A549 (cell line): ENCODE measurements at regions not wholly inside any gene's neighbourhood (a gene's known extent, or its start where the extent isn't known, plus 50 kb on each side); places are given as distances from the start of the nearest gene placed in this dataset.

Source experiments
- ATAC-seq, 2 experiments: fragments of 200-7000 bp in 1 of 2; fragments of >200 bp in 1 of 2; cut with Nextera tagmentation in 1 of 2; cut with Tn5 transposase in 1 of 2; 3 replicates each; pipeline versions ENCODE4 v1.8.0 to v1.9.1; 2018 to 2020; ENCODE audit warnings: mild to moderate bottlenecking in 1 of 2, moderate library complexity in 1 of 2
- CTCF ChIA-PET: fragments of 300-600 bp; sonication (Branson Sonifier 250); formaldehyde crosslinking; extraction: SDS; loops from one replicate; lab custom pipeline; 2021; ENCODE audit warnings: antibody characterized with exemption, inconsistent platforms; lab: Yijun Ruan, JAX
- POLR2A ChIA-PET: fragments of 350-600 bp; formaldehyde crosslinking; extraction: SDS; loops from one replicate; lab custom pipeline; 2021; ENCODE audit warnings: antibody characterized with exemption, inconsistent platforms; lab: Yijun Ruan, JAX
- DNase-seq, 2 experiments: peaks; one replicate each; pipeline versions ENCODE4 v3.0.0 to v3.0.0-alpha.2; 2011 to 2016; ENCODE audit warnings: low read depth in 1 of 2, low spot score in 1 of 2
- FAIRE-seq: peaks from 2 replicates; lab custom pipeline; 2011; peaks lifted over from hg19 to GRCh38; lab: Jason Lieb, UNC
- H3K27ac ChIP-seq, 2 experiments: fragments of >200 bp; sonication (Bioruptor Twin); formaldehyde crosslinking; 3 replicates each; pipeline ENCODE4 v1.5.1; 2016 to 2017
- H3K4me1 ChIP-seq: fragments of >200 bp; sonication (Bioruptor Twin); formaldehyde crosslinking; 3 replicates; pipeline ENCODE4 v1.6.1; 2016
- H3K4me2 ChIP-seq: fragments of >200 bp; sonication (Bioruptor Twin); formaldehyde crosslinking; 3 replicates; pipeline ENCODE4 v1.6.1; 2016
- H3K4me3 ChIP-seq: fragments of >200 bp; sonication (Bioruptor Twin); formaldehyde crosslinking; 3 replicates; pipeline ENCODE4 v1.5.1; 2016
- H3K9me3 ChIP-seq: fragments of >200 bp; sonication (Bioruptor Twin); formaldehyde crosslinking; 3 replicates; pipeline ENCODE4 v1.6.1; 2016
- EHMT2 ChIP-seq: fragments of 200-600 bp; sonication (generic); IDR thresholded peaks from 2 replicates; pipeline ENCODE4 v1.6.1; 2016; ENCODE audit warnings: antibody characterized with exemption, low read depth, mild to moderate bottlenecking, moderate library complexity
- ELK1 ChIP-seq: fragments of 150-350 bp; IDR thresholded peaks from 2 replicates; pipeline ENCODE4 v1.6.1; 2014; ENCODE audit warnings: low read depth, mild to moderate bottlenecking, low read length
- FOXS1 ChIP-seq: fragments of 250-450 bp; sonication (Bioruptor Pico); IDR thresholded peaks from 2 replicates; pipeline ENCODE4 v1.5.0; 2020; ENCODE audit warnings: mild to moderate bottlenecking, moderate library complexity
- GATA3 ChIP-seq: IDR thresholded peaks from 2 replicates; pipeline ENCODE4 v1.6.1; 2012; ENCODE audit warnings: borderline replicate concordance
- HES2 ChIP-seq: fragments of >200 bp; sonication (Bioruptor Twin); formaldehyde crosslinking; IDR thresholded peaks from 2 replicates; pipeline ENCODE4 v1.6.1; 2016
- HMGXB4 ChIP-seq: fragments of 250-450 bp; sonication (Bioruptor Pico); IDR thresholded peaks from 2 replicates; pipeline ENCODE4 v1.5.0; 2021; ENCODE audit warnings: mild to moderate bottlenecking, moderate library complexity, borderline replicate concordance
- HOXB13 ChIP-seq: fragments of 250-450 bp; sonication (Bioruptor Pico); IDR thresholded peaks from 2 replicates; pipeline ENCODE4 v1.5.0; 2020; ENCODE audit warnings: low read depth, mild to moderate bottlenecking, moderate library complexity
- KDM1A ChIP-seq: fragments of 200-600 bp; sonication (generic); IDR thresholded peaks from 2 replicates; pipeline ENCODE4 v1.6.1; 2016; ENCODE audit warnings: low read depth, mild to moderate bottlenecking
- KDM5A ChIP-seq: fragments of 200-600 bp; sonication (generic); IDR thresholded peaks from 2 replicates; pipeline ENCODE4 v1.6.1; 2016; ENCODE audit warnings: antibody characterized with exemption, mild to moderate bottlenecking
- MAFK ChIP-seq: fragments of 450-650 bp; IDR thresholded peaks from 2 replicates; pipeline ENCODE4 v1.6.1; 2014; ENCODE audit not compliant: partially characterized antibody
- MYC ChIP-seq: IDR thresholded peaks from 2 replicates; pipeline ENCODE4 v1.6.1; 2012; ENCODE audit warnings: mild to moderate bottlenecking, inconsistent platforms, low read length, improper control_type of control experiment, borderline replicate concordance
- NPAS2 ChIP-seq: fragments of 250-450 bp; sonication (Bioruptor Pico); IDR thresholded peaks from 2 replicates; pipeline ENCODE4 v1.8.0; 2022; ENCODE audit warnings: mild to moderate bottlenecking, moderate library complexity, borderline replicate concordance
- NR3C1 ChIP-seq: fragments of >200 bp; sonication (Bioruptor Twin); formaldehyde crosslinking; IDR thresholded peaks from 3 replicates; pipeline ENCODE4 v1.6.1; 2017
- PBX3 ChIP-seq: IDR thresholded peaks from 2 replicates; pipeline ENCODE4 v1.6.1; 2012
- RFX5 ChIP-seq: fragments of 450-650 bp; IDR thresholded peaks from 2 replicates; pipeline ENCODE4 v1.7.1; 2014; ENCODE audit warnings: antibody characterized with exemption, mild to moderate bottlenecking, moderate library complexity
- RNF2 ChIP-seq: fragments of 200-600 bp; sonication (generic); IDR thresholded peaks from 2 replicates; pipeline ENCODE4 v1.6.1; 2016; ENCODE audit warnings: low read depth, mild to moderate bottlenecking, antibody characterized with exemption, moderate library complexity, borderline replicate concordance
- SMC3 ChIP-seq: fragments of >200 bp; sonication (Bioruptor Twin); formaldehyde crosslinking; IDR thresholded peaks from 3 replicates; pipeline ENCODE4 v1.6.1; 2018; ENCODE audit warnings: inconsistent platforms
- USF2 ChIP-seq: fragments of 450-650 bp; IDR thresholded peaks from 2 replicates; pipeline ENCODE4 v1.6.1; 2014; ENCODE audit warnings: antibody characterized with exemption
- ZC3H11A ChIP-seq: fragments of 450-650 bp; IDR thresholded peaks from 2 replicates; pipeline ENCODE4 v1.6.1; 2014; ENCODE audit warnings: antibody characterized with exemption, mild to moderate bottlenecking
- WGBS: methylation state at CpG from one replicate; pipeline ENCODE4 v1.1.6; 2017; ENCODE audit errors: missing lambda C conversion rate; 5-methylcytosine and 5-hydroxymethylcytosine counted together
- TF ChIP-seq, protein P1 (sequence below): fragments of 200-600 bp; sonication (generic); IDR thresholded peaks from 2 replicates; pipeline ENCODE4 v1.6.1; 2016; ENCODE audit warnings: antibody characterized with exemption, mild to moderate bottlenecking, moderate library complexity
- TF ChIP-seq, protein P2 (sequence below): IDR thresholded peaks from 2 replicates; pipeline ENCODE4 v1.6.1; 2012

- no peak for TF ChIP-seq RNF2
- no peak for TF ChIP-seq KDM1A
- TF ChIP-seq HMGXB4 (CRISPR knock-in tag): no peak
- TF ChIP-seq, protein P1, sequence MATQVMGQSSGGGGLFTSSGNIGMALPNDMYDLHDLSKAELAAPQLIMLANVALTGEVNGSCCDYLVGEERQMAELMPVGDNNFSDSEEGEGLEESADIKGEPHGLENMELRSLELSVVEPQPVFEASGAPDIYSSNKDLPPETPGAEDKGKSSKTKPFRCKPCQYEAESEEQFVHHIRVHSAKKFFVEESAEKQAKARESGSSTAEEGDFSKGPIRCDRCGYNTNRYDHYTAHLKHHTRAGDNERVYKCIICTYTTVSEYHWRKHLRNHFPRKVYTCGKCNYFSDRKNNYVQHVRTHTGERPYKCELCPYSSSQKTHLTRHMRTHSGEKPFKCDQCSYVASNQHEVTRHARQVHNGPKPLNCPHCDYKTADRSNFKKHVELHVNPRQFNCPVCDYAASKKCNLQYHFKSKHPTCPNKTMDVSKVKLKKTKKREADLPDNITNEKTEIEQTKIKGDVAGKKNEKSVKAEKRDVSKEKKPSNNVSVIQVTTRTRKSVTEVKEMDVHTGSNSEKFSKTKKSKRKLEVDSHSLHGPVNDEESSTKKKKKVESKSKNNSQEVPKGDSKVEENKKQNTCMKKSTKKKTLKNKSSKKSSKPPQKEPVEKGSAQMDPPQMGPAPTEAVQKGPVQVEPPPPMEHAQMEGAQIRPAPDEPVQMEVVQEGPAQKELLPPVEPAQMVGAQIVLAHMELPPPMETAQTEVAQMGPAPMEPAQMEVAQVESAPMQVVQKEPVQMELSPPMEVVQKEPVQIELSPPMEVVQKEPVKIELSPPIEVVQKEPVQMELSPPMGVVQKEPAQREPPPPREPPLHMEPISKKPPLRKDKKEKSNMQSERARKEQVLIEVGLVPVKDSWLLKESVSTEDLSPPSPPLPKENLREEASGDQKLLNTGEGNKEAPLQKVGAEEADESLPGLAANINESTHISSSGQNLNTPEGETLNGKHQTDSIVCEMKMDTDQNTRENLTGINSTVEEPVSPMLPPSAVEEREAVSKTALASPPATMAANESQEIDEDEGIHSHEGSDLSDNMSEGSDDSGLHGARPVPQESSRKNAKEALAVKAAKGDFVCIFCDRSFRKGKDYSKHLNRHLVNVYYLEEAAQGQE: no peak
- no peak for TF ChIP-seq USF2
- TF ChIP-seq RFX5: no peak
- TF ChIP-seq ZC3H11A: no peak
- no peak overlapping the region for H3K4me3 ChIP-seq
- no peak overlapping the region for H3K27ac ChIP-seq
- H3K4me2 ChIP-seq: no peak overlapping the region
- no peaks in the 10 kb centered on the region for H3K9me3 ChIP-seq
- CTCF ChIA-PET: no interaction called here
- FAIRE-seq (no peak), ATAC-seq (no peak), DNase-seq (no peak)
- H3K4me1 ChIP-seq: no peaks in the 10 kb centered on the region
- POLR2A ChIA-PET: no interaction called here
Measured at GRCh38 chr5:13303445-13303844, 641.0 kb downstream of the DNAH5 start.

DNA sequence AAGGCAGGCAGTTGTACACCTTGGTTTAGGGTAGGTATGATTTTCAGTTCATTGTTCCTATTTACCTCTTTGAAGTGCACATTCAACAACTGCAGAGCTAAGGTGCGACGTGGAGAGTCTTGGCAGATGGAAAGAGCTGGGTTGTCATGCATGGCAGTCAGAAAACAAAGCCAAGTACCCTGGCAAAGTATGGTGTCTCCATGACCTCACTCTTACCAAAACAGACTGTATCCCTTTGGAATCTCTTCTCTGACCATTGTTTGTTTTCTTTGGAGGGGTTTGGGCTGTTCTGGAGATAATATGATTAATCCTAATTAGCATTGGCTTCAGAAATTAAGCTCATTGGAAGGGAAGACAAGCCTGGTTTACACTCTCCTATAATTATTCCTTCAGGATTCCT, 665.7 kb downstream of the DNAH5 start:
- H3K4me2 ChIP-seq: no peak overlapping the region
- H3K4me1 ChIP-seq: no peaks in the 10 kb centered on the region
- DNase-seq (no peak), ATAC-seq (no peak)
- POLR2A ChIA-PET: no interaction called here
- H3K9me3 ChIP-seq: no peaks in the 10 kb centered on the region
- CTCF ChIA-PET: interaction anchor here (1.6 kb wide), 1 partner anchor 18 kb away, joined by 3 read pairs; no protein-coding TSS in a partner anchor
- TF ChIP-seq, protein P2, sequence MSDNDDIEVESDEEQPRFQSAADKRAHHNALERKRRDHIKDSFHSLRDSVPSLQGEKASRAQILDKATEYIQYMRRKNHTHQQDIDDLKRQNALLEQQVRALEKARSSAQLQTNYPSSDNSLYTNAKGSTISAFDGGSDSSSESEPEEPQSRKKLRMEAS: no peak
- TF ChIP-seq KDM5A: no peak
- no peak for TF ChIP-seq HES2
- TF ChIP-seq ELK1: no peak
- TF ChIP-seq NR3C1: no peak
- no peak for TF ChIP-seq HMGXB4 (CRISPR knock-in tag)
- no peak for TF ChIP-seq PBX3
- TF ChIP-seq EHMT2: no peak
- TF ChIP-seq, protein P1: no peak
- no peak for TF ChIP-seq MAFK
- no peak for TF ChIP-seq FOXS1
- no peak for TF ChIP-seq MYC
- no peak for TF ChIP-seq SMC3
- no peak for TF ChIP-seq GATA3
- TF ChIP-seq NPAS2 (CRISPR knock-in tag): no peak
- TF ChIP-seq HOXB13 (CRISPR knock-in tag): no peak
- TF ChIP-seq, all 56 proteins: peak for 0
- H3K4me3 ChIP-seq: no peak overlapping the region
- FAIRE-seq: no peak
- WGBS: 3% methylated on average over 2 of the region's 2 CpGs
- H3K27ac ChIP-seq: no peak overlapping the region
